ENCODE measurements at regions not wholly inside any gene's neighbourhood (a gene's known extent, or its start where the extent isn't known, plus 50 kb on each side); places are given as distances from the start of the nearest gene placed in this dataset.

DNA sequence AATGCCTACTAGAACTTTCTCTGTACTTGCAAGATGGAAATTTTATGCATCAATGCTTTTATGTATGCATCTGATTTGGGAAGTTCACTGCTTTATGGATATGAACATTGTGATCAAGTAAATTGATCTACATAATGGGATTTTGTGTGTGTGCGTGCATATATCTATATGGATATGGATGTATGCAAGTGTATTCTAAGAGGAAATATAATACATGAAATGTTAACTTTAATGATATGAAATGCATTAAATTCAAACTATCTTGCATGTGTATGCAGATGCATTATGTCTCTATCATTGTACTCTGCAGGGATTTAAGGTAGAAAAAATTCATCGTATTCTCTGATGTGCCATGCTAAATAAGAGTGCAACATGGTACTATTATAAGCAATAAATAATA is 1855.4 kb upstream of the PIK3C3 start:
- TF ChIP-seq, protein P1, sequence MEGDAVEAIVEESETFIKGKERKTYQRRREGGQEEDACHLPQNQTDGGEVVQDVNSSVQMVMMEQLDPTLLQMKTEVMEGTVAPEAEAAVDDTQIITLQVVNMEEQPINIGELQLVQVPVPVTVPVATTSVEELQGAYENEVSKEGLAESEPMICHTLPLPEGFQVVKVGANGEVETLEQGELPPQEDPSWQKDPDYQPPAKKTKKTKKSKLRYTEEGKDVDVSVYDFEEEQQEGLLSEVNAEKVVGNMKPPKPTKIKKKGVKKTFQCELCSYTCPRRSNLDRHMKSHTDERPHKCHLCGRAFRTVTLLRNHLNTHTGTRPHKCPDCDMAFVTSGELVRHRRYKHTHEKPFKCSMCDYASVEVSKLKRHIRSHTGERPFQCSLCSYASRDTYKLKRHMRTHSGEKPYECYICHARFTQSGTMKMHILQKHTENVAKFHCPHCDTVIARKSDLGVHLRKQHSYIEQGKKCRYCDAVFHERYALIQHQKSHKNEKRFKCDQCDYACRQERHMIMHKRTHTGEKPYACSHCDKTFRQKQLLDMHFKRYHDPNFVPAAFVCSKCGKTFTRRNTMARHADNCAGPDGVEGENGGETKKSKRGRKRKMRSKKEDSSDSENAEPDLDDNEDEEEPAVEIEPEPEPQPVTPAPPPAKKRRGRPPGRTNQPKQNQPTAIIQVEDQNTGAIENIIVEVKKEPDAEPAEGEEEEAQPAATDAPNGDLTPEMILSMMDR (IDR thresholded peaks at IDR 0.05; ENCODE audit: extremely low read depth, insufficient read depth, missing control alignments) = no peak
- DNase-seq (ENCODE audit: low spot score) = no peak
- in situ Hi-C loops (cut with MboI; ENCODE audit: low pct_unique_long_range_greater_than_20kb, low sequenced_read_pairs, unreplicated experiment) = no loop called here

DNA sequence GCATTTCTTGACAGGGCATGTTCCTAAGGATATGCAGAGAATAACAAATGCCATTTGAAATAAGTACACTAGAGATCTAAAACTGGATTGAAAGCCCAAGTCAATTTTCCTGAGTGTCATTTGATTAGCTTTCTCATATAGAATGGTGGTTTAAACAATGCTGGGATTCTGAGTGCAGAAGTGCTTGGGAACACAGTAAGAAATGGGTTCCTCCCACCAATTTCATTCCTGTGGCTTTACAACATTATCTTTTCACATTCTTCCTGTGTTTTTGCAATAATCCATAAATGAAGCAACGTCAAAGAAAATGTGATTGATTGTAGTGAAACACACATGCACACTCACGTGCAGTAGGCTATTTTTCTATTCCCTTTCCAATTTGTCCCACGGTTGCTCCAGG is 1858.4 kb upstream of the PIK3C3 start:
- in situ Hi-C loops (cut with MboI; ENCODE audit: low pct_unique_long_range_greater_than_20kb, low sequenced_read_pairs, unreplicated experiment) = no loop called here
- TF ChIP-seq, protein P1 (IDR thresholded peaks at IDR 0.05; ENCODE audit: extremely low read depth, insufficient read depth, missing control alignments) = no peak
- DNase-seq (ENCODE audit: low spot score) = no peak

DNA sequence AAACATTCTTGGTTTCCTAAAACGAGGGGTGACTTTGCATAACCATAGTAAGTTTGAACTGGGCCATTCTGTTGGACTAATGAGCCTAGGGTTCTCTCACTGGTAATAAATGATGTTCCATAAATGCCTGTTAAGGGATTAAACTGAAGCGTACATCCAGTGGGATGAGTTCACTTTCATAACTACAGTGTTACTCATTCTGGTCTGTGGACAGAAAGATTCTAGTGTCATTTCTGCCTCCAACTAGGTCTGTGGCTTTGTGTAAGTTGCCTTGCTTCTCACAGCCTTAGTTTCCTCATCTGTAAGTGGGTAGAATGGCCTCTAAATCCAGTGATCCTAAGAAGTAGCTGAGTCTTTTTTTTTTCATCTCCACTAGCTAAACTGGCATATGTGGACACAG is 1860.6 kb upstream of the PIK3C3 start:
- in situ Hi-C loops (cut with MboI; ENCODE audit: low pct_unique_long_range_greater_than_20kb, low sequenced_read_pairs, unreplicated experiment) = no loop called here
- TF ChIP-seq, protein P1 (IDR thresholded peaks at IDR 0.05; ENCODE audit: extremely low read depth, insufficient read depth, missing control alignments) = no peak
- no peak for DNase-seq (ENCODE audit: low spot score)

GRCh38 chr18:40088130-40088529 is 1866.9 kb upstream of the PIK3C3 start:
- in situ Hi-C loops (cut with MboI; ENCODE audit: low pct_unique_long_range_greater_than_20kb, low sequenced_read_pairs, unreplicated experiment) = no loop called here
- TF ChIP-seq, protein P1 (IDR thresholded peaks at IDR 0.05; ENCODE audit: extremely low read depth, insufficient read depth, missing control alignments) = no peak
- no peak for DNase-seq (ENCODE audit: low spot score)

DNA sequence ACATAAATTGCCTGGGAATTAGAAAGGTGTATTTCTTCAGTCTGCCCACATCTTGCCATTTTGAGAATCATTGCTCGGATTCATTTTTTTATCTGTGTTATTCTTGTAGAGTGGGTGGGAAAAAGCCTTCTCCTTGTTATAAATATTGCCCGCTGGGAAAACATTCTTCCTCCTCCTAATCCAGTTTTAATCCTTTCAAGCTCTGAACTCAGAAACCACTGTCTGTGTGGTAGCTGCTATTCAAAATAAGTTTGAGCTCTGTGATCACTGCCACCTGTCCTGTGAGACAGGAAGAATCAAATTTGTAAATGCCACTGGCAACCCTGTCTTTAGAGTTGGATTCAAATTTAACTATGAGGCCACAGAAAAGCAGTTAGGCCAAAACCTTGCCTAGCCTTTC is 1875.2 kb upstream of the PIK3C3 start:
- in situ Hi-C loops (cut with MboI; ENCODE audit: low pct_unique_long_range_greater_than_20kb, low sequenced_read_pairs, unreplicated experiment) = no loop called here
- no peak for DNase-seq (ENCODE audit: low spot score)
- TF ChIP-seq, protein P1 (IDR thresholded peaks at IDR 0.05; ENCODE audit: extremely low read depth, insufficient read depth, missing control alignments) = no peak

GRCh38 chr18:40075616-40076015 is 1879.4 kb upstream of the PIK3C3 start:
- no peak for DNase-seq (ENCODE audit: low spot score)
- TF ChIP-seq, protein P1 (IDR thresholded peaks at IDR 0.05; ENCODE audit: extremely low read depth, insufficient read depth, missing control alignments) = no peak
- in situ Hi-C loops (cut with MboI; ENCODE audit: low pct_unique_long_range_greater_than_20kb, low sequenced_read_pairs, unreplicated experiment) = no loop called here

DNA sequence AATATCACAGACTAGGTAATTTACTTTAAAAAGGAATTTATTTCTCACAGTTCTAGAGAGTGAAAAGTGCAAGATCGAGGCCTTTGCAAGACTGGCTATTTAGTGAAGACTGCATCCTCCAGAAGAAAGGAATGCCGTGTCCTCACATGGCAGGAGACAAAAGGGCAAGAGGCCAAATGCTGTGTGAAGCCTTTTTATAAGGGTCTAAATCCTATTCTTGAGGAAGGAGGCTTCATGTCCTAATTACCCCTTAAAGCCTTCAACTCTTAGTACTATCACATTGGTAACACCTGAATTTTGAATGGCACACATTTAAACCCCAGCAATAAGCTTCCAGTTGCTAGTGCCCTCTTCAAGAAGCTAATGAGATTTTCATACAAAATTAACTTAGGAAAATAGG is 1882.3 kb upstream of the PIK3C3 start:
- TF ChIP-seq, protein P1 (IDR thresholded peaks at IDR 0.05; ENCODE audit: extremely low read depth, insufficient read depth, missing control alignments) = no peak
- no peak for DNase-seq (ENCODE audit: low spot score)
- in situ Hi-C loops (cut with MboI; ENCODE audit: low pct_unique_long_range_greater_than_20kb, low sequenced_read_pairs, unreplicated experiment) = no loop called here
